Body of pancreas (tissue), 4 donors: ENCODE measurements at regions not wholly inside any gene's neighbourhood (a gene's known extent, or its start where the extent isn't known, plus 50 kb on each side); places are given as distances from the start of the nearest gene placed in this dataset.

Experiments used
- ATAC-seq: fragments of 150-250 bp; one replicate; pipeline ENCODE4 v1.9.1; 2016
- DNase-seq, 4 donors: peaks; one replicate each; pipeline ENCODE4 v3.0.0-alpha.2; 2019
- H3K27ac ChIP-seq, 4 donors: fragments of 200-600 bp; sonication (generic); 1 replicate in 3 of 4; 2 replicates in 1 of 4; pipeline versions ENCODE4 v1.5.1 to v1.6.1; 2016 to 2019; ENCODE audit warnings: mild to moderate bottlenecking in 1 of 4, mixed read lengths in 1 of 4, moderate library complexity in 1 of 4
- H3K27me3 ChIP-seq, 2 donors: fragments of 200-600 bp; sonication (generic); one replicate each; pipeline ENCODE4 v1.6.0; 2016; ENCODE audit warnings: mild to moderate bottlenecking in 1 of 2
- H3K36me3 ChIP-seq, 2 donors: fragments of 200-600 bp; sonication (generic); replicated peaks in 1 of 2; 2 replicates each; pipeline ENCODE4 v1.5.1; 2016; ENCODE audit warnings: low read depth in 2 of 2; ENCODE audit not compliant: insufficient read depth in 1 of 2
- H3K4me1 ChIP-seq: fragments of 200-600 bp; sonication (generic); one replicate; pipeline ENCODE4 v1.6.0; 2016
- H3K4me3 ChIP-seq, 2 donors: fragments of 200-600 bp; sonication (generic); 1 replicate in 1 of 2; 2 replicates in 1 of 2; pipeline ENCODE4 v1.5.1; 2016 to 2019
- H3K9me3 ChIP-seq, 3 donors: fragments of 200-600 bp; sonication (generic); 1 replicate in 2 of 3; 2 replicates in 1 of 3; pipeline ENCODE4 v1.5.1; 2016
- POLR2A ChIP-seq, 3 donors: fragments of 450-650 bp; IDR thresholded peaks; one replicate each; pipeline ENCODE4 v1.6.1; 2016; ENCODE audit warnings: antibody characterized with exemption in 3 of 3, mild to moderate bottlenecking in 2 of 3
- WGBS, 2 donors: methylation state at CpG; one replicate each; pipeline ENCODE4 v1.1.5; 2017; 5-methylcytosine and 5-hydroxymethylcytosine counted together
- intact Hi-C: fragments of 100-400 bp; cut with DNase I; formaldehyde crosslinking; loops from one replicate; pipeline ENCODE4 v1.15.1; 2023
- TF ChIP-seq, protein P1 (sequence below), 7 experiments: fragments of 450-650 bp in 4 of 7; fragments of 200-600 bp in 3 of 7; sonication (generic) in 3 of 7; IDR thresholded peaks; one replicate each; pipeline ENCODE4 v1.5.1; 2016 to 2019; ENCODE audit warnings: antibody characterized with exemption in 7 of 7

GRCh38 chr12:114483996-114484395 is 78.1 kb upstream of the TBX5 start:
- no peaks in the 10 kb centered on the region for H3K9me3 ChIP-seq
- H3K27me3 ChIP-seq: peaks cover 0 to 25% of the 10 kb centered on the region in 2 donors
- H3K36me3 ChIP-seq: no peaks in the 10 kb centered on the region
- TF ChIP-seq POLR2A (IDR thresholded peaks at IDR 0.05): no peak
- TF ChIP-seq, protein P1, sequence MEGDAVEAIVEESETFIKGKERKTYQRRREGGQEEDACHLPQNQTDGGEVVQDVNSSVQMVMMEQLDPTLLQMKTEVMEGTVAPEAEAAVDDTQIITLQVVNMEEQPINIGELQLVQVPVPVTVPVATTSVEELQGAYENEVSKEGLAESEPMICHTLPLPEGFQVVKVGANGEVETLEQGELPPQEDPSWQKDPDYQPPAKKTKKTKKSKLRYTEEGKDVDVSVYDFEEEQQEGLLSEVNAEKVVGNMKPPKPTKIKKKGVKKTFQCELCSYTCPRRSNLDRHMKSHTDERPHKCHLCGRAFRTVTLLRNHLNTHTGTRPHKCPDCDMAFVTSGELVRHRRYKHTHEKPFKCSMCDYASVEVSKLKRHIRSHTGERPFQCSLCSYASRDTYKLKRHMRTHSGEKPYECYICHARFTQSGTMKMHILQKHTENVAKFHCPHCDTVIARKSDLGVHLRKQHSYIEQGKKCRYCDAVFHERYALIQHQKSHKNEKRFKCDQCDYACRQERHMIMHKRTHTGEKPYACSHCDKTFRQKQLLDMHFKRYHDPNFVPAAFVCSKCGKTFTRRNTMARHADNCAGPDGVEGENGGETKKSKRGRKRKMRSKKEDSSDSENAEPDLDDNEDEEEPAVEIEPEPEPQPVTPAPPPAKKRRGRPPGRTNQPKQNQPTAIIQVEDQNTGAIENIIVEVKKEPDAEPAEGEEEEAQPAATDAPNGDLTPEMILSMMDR (IDR thresholded peaks at IDR 0.05): no peak
- H3K27ac ChIP-seq: no peak overlapping the region
- peaks cover 18% of the 10 kb centered on the region for H3K4me1 ChIP-seq
- no peak for ATAC-seq
- H3K4me3 ChIP-seq: no peak overlapping the region
- intact Hi-C loops: no loop called here
- DNase-seq: no peak
- 23 to 29% methylated on average over 3 of the region's 3 CpGs for WGBS, 2 donors

DNA sequence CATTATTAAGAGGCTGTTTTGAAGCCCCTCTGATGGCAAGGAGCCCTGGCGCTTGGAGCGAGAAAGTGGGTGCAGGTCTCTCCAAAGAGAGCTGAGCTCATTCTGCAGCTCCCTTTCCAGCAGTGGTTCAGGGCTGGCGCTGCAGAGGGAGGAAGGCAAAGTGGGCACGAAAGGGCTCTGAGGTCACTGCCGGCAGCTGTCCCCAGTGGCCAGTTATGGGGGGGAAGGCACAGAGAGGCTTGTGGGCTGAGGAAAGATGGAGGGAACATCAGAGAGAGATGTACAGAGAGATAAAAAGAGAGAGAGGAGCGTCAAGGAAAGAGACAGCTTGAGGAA is 75.2 kb upstream of the TBX5 start:
- WGBS, 2 donors: 4 to 5% methylated on average over 6 of the region's 6 CpGs
- ATAC-seq: no peak
- intact Hi-C loops: no loop called here
- no peak for DNase-seq
- Histone ChIP-seq H3K9me3 (no peaks in the 10 kb centered on the region), H3K4me1 (peaks cover 18% of the 10 kb centered on the region), H3K27ac (no peak overlapping the region), H3K36me3 (no peaks in the 10 kb centered on the region), H3K27me3 (peaks cover 0 to 25% of the 10 kb centered on the region in 2 donors), H3K4me3 (no peak overlapping the region)
- TF ChIP-seq POLR2A (IDR thresholded peaks at IDR 0.05): no peak
- TF ChIP-seq, protein P1 (IDR thresholded peaks at IDR 0.05): no peak

DNA sequence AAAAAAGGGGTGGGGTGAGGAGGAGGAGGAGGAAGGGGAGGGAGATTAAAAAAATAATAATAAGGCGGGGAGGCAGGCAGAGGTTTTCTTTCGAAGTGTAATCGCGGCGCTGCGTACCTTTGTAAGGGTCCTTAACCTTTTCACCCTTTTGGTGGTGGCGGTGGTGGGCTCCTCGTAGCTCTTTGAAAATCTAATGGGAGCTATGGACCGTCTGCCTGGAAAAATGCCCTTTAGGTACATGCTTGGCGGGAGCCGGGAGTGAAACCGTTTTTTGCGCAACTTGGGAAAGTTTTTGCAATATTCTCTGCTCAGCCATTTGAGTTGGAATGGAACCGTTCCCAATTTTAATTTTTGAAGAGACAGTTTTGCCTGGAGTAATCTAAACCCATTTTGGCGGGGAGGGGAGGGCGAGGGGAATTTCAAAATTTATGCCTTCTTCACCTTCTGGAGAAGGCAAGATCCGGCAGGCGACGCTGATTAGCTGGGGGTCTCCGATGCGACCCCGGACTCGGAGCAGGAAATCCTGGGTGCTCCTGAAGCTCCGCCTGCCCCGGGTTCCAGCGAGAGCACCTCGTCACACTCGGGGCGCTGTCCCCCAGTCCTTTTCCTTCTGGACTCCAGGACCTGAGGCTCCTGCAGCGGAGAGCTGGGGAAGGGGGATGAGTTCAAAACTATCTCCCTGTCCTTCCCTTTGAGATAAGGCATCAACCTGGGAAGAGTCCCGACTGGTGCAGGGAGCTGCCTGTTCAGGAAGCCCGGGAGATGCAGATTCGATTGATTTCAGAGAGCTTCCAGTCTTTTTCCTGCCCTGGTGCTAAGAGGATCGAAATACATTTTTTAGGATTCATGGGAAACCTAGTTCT is 74.6 kb upstream of the TBX5 start:
- H3K36me3 ChIP-seq: no peaks in the 10 kb centered on the region
- ATAC-seq (no peak), DNase-seq (no peak)
- peaks cover 0 to 25% of the 10 kb centered on the region in 2 donors for H3K27me3 ChIP-seq
- no peak overlapping the region for H3K4me3 ChIP-seq
- no peak overlapping the region for H3K27ac ChIP-seq
- intact Hi-C loops: no loop called here
- peaks cover 18% of the 10 kb centered on the region for H3K4me1 ChIP-seq
- no peak for TF ChIP-seq POLR2A (IDR thresholded peaks at IDR 0.05)
- TF ChIP-seq, protein P1 (IDR thresholded peaks at IDR 0.05): no peak
- no peaks in the 10 kb centered on the region for H3K9me3 ChIP-seq
- WGBS, 2 donors: 1 to 7% methylated on average over 25 to 34 of the region's 34 CpGs

DNA sequence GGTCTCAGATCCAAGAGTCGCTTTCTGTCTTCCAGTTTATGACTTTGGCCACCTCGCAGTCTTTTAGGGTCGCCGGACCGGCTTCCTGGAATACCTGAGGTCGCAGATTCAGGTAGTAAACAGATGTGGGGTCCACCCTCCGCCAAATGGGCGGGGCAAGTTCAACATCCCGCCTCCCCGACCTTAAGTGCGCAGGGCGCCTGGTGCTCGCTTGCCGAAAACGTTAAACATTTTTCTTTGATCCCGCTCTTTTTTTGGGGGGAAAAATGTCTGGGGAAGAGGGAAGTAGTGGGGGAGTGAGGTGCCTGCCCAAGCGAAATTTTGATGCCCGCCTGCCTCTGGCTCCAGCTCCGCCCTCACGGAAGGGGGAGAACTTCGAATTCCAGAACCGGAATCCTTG is 73.9 kb upstream of the TBX5 start:
- peaks cover 18% of the 10 kb centered on the region for H3K4me1 ChIP-seq
- ATAC-seq (no peak), DNase-seq (no peak)
- H3K36me3 ChIP-seq: no peaks in the 10 kb centered on the region
- intact Hi-C loops: no loop called here
- TF ChIP-seq, protein P1 (IDR thresholded peaks at IDR 0.05): no peak
- no peak for TF ChIP-seq POLR2A (IDR thresholded peaks at IDR 0.05)
- no peaks in the 10 kb centered on the region for H3K9me3 ChIP-seq
- H3K27me3 ChIP-seq: peaks cover 0 to 25% of the 10 kb centered on the region in 2 donors
- no peak overlapping the region for H3K27ac ChIP-seq
- WGBS, 2 donors: 1 to 2% methylated on average over 22 of the region's 22 CpGs
- H3K4me3 ChIP-seq: no peak overlapping the region

DNA sequence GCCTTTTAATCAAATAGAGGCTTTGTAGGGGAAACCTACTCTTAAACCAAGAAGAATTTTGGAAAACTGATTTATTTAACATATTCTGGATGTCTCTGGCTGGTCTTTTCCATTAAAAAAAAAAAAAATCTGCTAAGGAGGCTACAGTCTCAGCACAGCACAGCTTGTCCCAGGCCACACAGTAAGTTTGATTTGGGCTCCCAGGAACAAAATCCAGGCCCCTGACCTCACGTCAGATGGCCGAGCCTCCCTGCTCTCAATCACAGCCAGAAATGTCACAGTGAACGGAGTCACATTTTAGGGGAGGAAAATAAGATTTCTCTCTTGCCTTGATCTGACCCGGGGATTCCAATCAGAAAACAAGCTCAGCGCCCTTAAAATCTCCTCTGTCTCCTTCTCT is 72.9 kb upstream of the TBX5 start:
- DNase-seq (no peak), ATAC-seq (no peak)
- WGBS, 2 donors: 21 to 27% methylated on average over 5 of the region's 5 CpGs
- H3K4me1 ChIP-seq: peaks cover 18% of the 10 kb centered on the region
- no peak overlapping the region for H3K27ac ChIP-seq
- H3K27me3 ChIP-seq: peaks cover 0 to 29% of the 10 kb centered on the region in 2 donors
- H3K36me3 ChIP-seq: no peaks in the 10 kb centered on the region
- no peak for TF ChIP-seq POLR2A (IDR thresholded peaks at IDR 0.05)
- TF ChIP-seq, protein P1 (IDR thresholded peaks at IDR 0.05): no peak
- intact Hi-C loops: no loop called here
- no peaks in the 10 kb centered on the region for H3K9me3 ChIP-seq
- no peak overlapping the region for H3K4me3 ChIP-seq
